Fibroblast of lung (primary cell): ENCODE measurements at regions not wholly inside any gene's neighbourhood (a gene's known extent, or its start where the extent isn't known, plus 50 kb on each side); places are given as distances from the start of the nearest gene placed in this dataset.

ENCODE experiments used
- DNase-seq, 2 donors: peaks; one replicate each; pipeline versions ENCODE4 v3.0.0 to v3.0.0-alpha.2; 2010; ENCODE audit warnings: low read depth in 2 of 2
- H2AFZ ChIP-seq: 2 replicates; pipeline ENCODE4 v1.5.1; 2012; ENCODE audit warnings: low read length, control low read depth, inconsistent platforms
- H3K27ac ChIP-seq: 2 replicates; pipeline ENCODE4 v1.5.1; 2011; ENCODE audit warnings: low read length, control low read depth; ENCODE audit not compliant: insufficient read depth
- H3K27me3 ChIP-seq: 2 replicates; pipeline ENCODE4 v1.5.1; 2011; ENCODE audit warnings: mild to moderate bottlenecking, low read length; ENCODE audit not compliant: control insufficient read depth, insufficient read depth
- H3K36me3 ChIP-seq: 2 replicates; pipeline ENCODE4 v1.5.1; 2011; ENCODE audit warnings: low read length; ENCODE audit not compliant: control insufficient read depth, insufficient read depth
- H3K4me1 ChIP-seq: 2 replicates; pipeline ENCODE4 v1.5.1; 2011; ENCODE audit warnings: low read length; ENCODE audit not compliant: control insufficient read depth, insufficient read depth; ENCODE audit errors: extremely low read depth
- H3K4me2 ChIP-seq: 2 replicates; pipeline ENCODE4 v1.5.1; 2011; ENCODE audit warnings: low read length, control low read depth; ENCODE audit not compliant: insufficient read depth; ENCODE audit errors: extremely low read depth
- H3K4me3 ChIP-seq, 4 experiments: fragments of 200-600 bp in 1 of 4; sonication (generic) in 1 of 4; replicated peaks in 1 of 4; 2 replicates each; pipeline ENCODE4 v1.5.1; 2011 to 2016; ENCODE audit warnings: low read length in 4 of 4, low read depth in 3 of 4, mild to moderate bottlenecking in 3 of 4, control low read depth in 2 of 4, inconsistent platforms in 1 of 4, mixed read lengths in 1 of 4; ENCODE audit not compliant: insufficient read depth in 1 of 4; ENCODE audit errors: control extremely low read depth in 1 of 4
- H3K79me2 ChIP-seq: 2 replicates; pipeline ENCODE4 v1.5.1; 2012; ENCODE audit warnings: mild to moderate bottlenecking, low read length, inconsistent platforms; ENCODE audit not compliant: control insufficient read depth, insufficient read depth
- H3K9ac ChIP-seq: 2 replicates; pipeline ENCODE4 v1.5.1; 2011; ENCODE audit warnings: mild to moderate bottlenecking, low read length, control low read depth; ENCODE audit not compliant: insufficient read depth
- H3K9me3 ChIP-seq: 2 replicates; pipeline ENCODE4 v1.5.1; 2012; ENCODE audit warnings: low read depth, low read length; ENCODE audit not compliant: control insufficient read depth, insufficient read depth
- H4K20me1 ChIP-seq: 2 replicates; pipeline ENCODE4 v1.5.1; 2011; ENCODE audit warnings: low read length; ENCODE audit not compliant: control insufficient read depth, insufficient read depth; ENCODE audit errors: extremely low read depth
- CTCF ChIP-seq, 2 donors: IDR thresholded peaks in 1 of 2; conservative IDR thresholded peaks in 1 of 2; 1 replicate in 1 of 2; 2 replicates in 1 of 2; pipeline ENCODE4 v1.5.1; 2011 to 2012; ENCODE audit warnings: low read length in 2 of 2, control low read depth in 1 of 2, inconsistent platforms in 1 of 2, low read depth in 1 of 2, mild to moderate bottlenecking in 1 of 2
- EZH2 ChIP-seq: IDR thresholded peaks from 2 replicates; pipeline ENCODE4 v1.5.1; 2012; ENCODE audit warnings: low read length, control low read depth, mild to moderate bottlenecking; ENCODE audit errors: missing control alignments

- Histone ChIP-seq H3K9ac (no peak overlapping the region), H3K79me2 (no peaks in the 10 kb centered on the region), H3K36me3 (no peaks in the 10 kb centered on the region), H3K4me2 (no peak overlapping the region), H3K27me3 (no peaks in the 10 kb centered on the region), H3K27ac (no peak overlapping the region), H2AFZ (no peak overlapping the region), H3K9me3 (no peaks in the 10 kb centered on the region), H4K20me1 (no peaks in the 10 kb centered on the region), H3K4me3 (no peak overlapping the region), H3K4me1 (no peaks in the 10 kb centered on the region)
- no peak for TF ChIP-seq EZH2
- TF ChIP-seq CTCF (conservative IDR thresholded peaks at IDR 0.05 in 1 of 2, IDR thresholded peaks at IDR 0.05 in 1 of 2; ENCODE audit: low read depth in 1 of 2, low read length in 2 of 2): no peak
- DNase-seq: no peak
These were observed 102.1 kb upstream of the PAPPA start for GRCh38 chr9:116051528-116051927.

DNA sequence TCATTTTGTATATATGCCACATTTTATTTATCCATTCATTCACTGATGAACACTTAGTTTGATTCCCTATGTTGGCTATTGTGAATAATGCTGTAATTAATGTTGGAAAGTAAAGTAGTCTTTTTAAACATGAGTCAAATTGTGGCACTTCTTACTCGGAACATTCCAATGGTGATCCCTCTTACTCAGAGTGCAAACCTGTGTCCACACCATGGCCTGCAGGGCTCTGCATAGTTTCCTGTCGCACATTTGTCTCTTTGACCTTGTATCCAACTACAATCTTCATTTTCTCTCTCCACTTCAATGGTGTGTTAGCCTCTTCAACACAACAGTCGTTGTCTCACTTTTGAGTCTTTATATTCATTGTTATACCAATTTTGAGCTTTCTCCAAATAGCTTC is 98.1 kb upstream of the PAPPA start:
- Histone ChIP-seq H3K4me3 (no peak overlapping the region), H2AFZ (no peak overlapping the region), H4K20me1 (no peaks in the 10 kb centered on the region), H3K9me3 (no peaks in the 10 kb centered on the region), H3K27me3 (no peaks in the 10 kb centered on the region), H3K79me2 (no peaks in the 10 kb centered on the region), H3K4me2 (no peak overlapping the region), H3K9ac (no peak overlapping the region), H3K36me3 (no peaks in the 10 kb centered on the region), H3K27ac (no peak overlapping the region), H3K4me1 (no peaks in the 10 kb centered on the region)
- TF ChIP-seq CTCF (conservative IDR thresholded peaks at IDR 0.05 in 1 of 2, IDR thresholded peaks at IDR 0.05 in 1 of 2; ENCODE audit: low read depth in 1 of 2, low read length in 2 of 2) (no peak), EZH2 (no peak)
- DNase-seq: peak in 1 of 2 donors; percentile 10

DNA sequence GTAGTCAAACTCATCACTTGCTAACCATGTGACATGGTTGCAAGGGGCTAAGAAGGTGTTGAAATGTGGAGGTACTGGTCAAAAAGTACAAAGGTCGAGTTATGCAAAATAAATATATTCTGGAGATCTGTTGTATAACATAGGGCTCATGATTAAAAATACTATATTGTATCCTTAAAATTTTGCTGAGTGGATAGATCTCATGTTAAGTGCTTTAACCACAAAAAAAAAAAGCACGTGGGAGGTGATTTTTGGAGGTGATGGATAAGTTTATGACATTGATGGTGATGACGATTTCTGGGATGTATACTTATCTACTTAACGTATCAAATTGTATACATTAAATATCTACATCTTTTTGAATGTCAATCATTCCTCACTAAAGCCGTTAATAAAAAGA is 96.2 kb upstream of the PAPPA start:
- TF ChIP-seq CTCF (conservative IDR thresholded peaks at IDR 0.05 in 1 of 2, IDR thresholded peaks at IDR 0.05 in 1 of 2; ENCODE audit: low read depth in 1 of 2, low read length in 2 of 2) (no peak), EZH2 (no peak)
- Histone ChIP-seq H4K20me1 (no peaks in the 10 kb centered on the region), H3K79me2 (no peaks in the 10 kb centered on the region), H3K27ac (no peak overlapping the region), H3K36me3 (no peaks in the 10 kb centered on the region), H3K4me2 (no peak overlapping the region), H3K27me3 (no peaks in the 10 kb centered on the region), H3K4me3 (no peak overlapping the region), H2AFZ (no peak overlapping the region), H3K9ac (no peak overlapping the region), H3K4me1 (no peaks in the 10 kb centered on the region), H3K9me3 (no peaks in the 10 kb centered on the region)
- no peak for DNase-seq
